NCI-H1694 treated with DMSO at 0.1 percent for 48 hours (cell line): ENCODE measurements at regions not wholly inside any gene's neighbourhood (a gene's known extent, or its start where the extent isn't known, plus 50 kb on each side); places are given as distances from the start of the nearest gene placed in this dataset.
A peak's percentile ranks its signal among the peaks of the same experiment; 100 is the strongest.
"Not testable (repeated sequence)": the region's sequence is repeated elsewhere in the genome, so short reads cannot be mapped to it uniquely, and the experiment has no call there.

Source experiments
- DNase-seq: peaks from one replicate; lab custom pipeline; 2025; lab: John Stamatoyannopoulos, UW

DNA sequence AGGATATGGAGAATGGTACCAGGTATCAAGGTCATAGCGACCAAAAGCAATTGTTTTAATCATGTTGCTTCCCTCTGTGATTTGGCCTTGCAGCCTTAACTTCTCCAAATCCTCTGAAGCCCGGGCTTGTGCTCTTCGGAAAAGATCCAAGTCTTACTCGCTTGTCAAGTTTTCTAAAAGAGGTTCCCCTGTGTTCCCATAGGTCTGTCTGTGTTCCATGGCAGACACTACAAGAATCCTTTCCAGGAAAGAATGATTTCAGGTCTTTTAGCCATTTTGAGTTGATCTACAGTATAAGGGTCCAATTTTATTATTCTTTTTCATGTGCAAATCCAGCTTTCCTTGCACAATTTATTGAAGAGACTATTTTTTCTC, 710.6 kb upstream of the DIAPH2 start:
- DNase-seq = no peak

DNA sequence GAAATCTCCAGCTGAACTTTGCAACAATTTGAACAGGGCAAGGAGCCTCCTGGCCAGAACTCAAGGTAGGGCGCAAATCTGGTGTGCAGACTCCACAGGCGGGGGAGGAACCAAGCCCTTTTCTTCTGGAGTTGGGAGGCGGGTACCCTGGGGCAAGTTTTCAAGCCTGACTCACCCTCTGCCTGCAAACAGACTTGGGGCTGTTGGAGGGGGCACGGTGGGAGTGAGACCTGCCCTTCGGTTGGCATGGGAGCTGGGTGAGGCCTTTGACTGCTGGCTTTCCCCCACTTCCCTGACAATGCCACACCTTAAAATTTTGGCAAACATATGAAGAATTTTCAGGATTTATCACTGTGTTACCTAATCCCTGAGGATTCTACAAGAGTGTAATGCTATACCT, 709.8 kb upstream of the DIAPH2 start:
- no peak for DNase-seq

DNA sequence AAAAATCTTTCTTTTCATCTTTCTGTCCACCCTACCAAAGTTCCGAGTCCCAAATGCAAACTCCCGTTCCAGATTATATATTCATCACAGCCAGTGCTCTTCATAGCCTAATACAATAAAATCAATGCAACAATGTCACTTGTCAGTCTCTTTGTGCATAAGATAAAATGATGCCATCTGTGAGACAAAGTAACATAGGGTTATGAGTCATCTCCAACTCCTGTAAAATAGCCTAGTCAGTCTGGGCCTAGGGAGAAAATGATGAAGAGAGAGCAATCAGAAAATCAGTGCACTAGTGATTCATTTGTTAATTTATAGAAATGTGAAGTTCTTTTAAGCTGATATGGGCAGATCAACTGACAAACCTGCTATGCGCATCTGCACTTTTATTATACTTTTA, 689.1 kb upstream of the DIAPH2 start:
- DNase-seq = no peak

DNA sequence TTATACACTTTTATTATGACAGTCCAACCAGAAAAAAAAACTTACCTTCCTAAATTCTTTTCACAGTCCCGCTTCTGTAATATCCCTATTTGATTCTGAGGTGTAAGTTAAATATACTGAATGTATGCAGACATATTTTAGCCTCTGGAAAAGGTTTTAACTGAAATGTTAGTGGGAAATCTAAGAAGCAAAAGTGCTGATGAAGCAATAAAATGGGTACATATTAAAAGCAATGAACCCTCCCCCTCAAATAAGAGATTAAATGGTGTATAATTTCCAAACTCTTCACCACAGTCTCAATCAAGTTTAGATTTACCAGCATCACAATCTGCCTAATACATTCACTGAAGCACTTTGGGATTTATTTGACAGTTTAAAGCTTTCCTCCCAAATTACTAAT, 688.3 kb upstream of the DIAPH2 start:
- no peak for DNase-seq

DNA sequence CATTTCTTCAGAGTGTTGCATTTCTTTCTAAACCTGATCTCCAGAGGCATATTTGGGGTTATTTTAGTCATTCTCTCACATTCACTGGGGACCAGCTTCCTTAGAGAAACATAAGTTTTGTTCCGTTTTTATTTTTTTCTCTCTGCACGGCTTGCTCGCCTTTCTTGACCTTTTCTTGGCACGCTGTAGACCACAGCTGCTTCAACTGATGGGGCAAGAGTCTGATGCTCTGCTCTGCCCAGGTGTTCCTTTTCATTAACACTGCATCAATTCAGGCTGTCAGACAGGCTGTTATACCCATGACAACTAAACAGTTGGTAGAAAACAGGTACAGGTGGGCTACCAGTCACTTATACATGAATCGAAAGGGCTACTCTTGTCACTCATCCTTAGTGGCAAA, 682.2 kb upstream of the DIAPH2 start:
- no peak for DNase-seq

DNA sequence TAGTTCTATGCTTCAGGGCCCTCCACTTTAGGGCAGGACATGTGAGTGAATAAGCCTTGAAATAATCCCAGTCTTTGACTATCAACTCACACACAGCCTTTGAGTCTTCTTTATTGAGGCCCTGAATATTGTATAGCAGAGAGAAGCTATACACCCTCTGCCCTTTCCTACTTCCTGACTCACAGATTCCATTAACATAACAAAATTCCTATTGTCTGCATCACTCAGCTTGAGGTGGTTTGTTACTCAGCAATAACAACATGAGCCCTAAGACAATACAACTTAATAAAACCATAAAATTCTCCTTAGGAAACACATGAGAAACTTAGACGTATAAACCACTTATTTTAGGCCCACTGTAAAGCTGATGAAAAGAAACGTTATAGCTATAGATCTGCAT, 680.3 kb upstream of the DIAPH2 start:
- no peak for DNase-seq

DNA sequence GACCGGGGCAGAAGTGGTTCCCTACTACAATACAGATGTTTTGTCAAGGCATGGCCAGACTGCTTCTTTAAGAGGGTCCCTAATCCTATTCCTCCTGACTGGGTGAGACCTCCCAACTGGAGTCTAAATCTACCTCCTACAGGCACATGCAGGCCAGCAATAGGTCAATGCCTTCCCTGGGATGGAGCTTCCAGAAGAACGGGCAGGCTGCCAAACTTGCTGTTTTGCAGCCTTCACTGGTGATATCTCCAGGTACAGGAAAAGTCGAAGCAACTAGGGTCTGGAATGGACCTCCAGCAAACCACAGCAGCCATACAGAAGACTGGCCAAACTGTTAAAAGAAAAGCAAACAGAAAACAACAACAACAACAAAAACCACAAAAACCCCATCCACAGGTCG, 678.4 kb upstream of the DIAPH2 start:
- DNase-seq = no peak

DNA sequence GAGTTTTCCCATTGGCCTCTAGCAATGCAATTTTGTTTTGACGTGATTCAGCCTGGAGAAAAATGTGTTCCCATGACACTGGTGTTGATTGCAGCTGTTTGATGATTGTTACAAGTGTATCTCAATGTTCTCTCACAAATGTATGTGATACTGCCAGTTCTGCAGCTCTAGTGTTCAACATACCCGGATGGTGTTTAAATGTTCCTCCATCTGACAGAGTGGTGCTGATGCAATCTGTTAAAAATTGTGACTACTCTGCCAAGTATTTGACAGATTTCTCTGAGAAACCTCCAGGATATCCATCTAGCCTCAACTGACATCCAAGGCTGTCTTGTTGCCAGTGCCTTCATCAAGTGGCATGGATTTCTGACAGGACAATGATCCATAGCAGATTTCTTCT, 657.2 kb upstream of the DIAPH2 start:
- no peak for DNase-seq

DNA sequence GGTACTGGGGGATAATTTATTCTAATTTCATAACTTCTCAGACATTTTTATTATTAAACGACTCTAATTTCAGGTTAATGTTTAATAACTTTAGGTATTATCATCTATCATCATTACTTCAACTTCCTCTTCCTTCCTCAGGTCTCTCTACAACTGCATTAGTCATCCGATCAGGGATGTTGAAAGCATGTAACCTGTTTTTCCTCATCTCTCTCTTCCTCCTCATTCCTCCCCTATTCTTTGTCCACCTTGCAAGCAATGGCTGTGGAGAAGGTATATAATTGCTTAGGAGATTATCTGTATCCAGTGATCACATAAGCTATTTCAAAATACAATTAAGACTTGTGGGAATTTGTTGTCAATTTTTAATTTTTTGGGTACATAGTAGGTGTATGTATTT, 632.6 kb upstream of the DIAPH2 start:
- no peak for DNase-seq

DNA sequence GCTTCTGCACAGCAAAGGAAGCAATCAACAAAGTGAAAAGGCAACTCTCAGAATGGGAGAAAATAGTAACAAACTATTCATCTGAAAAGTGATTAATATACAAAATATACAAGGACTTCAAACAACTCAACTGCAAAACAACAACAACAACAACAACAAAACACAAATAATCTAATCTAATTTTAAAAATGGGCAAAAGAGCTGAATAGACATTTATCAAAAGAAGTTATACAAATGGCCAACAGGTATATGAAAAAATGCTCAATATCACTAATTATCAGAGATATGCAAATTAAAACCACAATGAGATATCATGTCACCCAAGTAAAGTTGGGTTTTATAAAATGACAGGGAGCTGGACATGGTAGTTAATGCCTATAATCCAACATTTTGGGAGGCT, 602.8 kb upstream of the DIAPH2 start:
- no peak for DNase-seq

DNA sequence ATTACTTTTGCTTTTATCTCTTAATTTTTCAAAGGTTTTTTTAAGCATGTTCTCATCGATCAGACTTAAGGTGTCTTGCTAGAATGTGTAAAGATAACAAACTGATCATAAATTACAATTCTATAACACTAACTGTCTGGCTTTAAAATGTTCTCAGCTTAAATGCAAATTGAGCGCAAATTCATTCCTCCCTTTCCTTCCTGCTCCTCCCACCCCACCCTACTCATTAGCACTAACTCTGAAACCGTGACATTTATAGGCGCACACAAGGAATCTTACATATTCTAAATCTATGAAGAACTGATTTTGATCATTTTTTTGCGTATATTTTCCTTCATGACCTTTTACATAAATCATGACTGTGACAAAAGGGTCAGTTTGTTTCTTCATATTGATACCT, 590.0 kb upstream of the DIAPH2 start:
- no peak for DNase-seq

DNA sequence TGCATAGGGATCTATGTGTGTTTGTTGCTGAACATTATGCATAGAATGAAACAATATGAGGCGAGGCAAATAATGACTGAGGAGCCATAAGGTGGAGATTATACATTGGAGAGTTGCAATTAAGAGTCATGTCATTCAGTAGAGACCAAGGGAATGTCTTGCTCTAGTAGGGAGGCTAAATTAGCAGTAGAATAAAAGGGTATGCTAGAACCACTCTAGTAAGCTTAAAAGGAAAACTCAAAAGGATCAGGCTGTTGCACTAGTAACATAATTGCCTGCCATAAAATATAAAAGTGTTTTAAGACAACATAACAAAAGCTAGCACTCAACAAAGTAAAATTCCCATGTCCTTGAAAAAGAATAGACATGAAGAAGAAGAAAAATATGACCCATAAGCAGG, 586.2 kb upstream of the DIAPH2 start:
- DNase-seq = no peak

DNA sequence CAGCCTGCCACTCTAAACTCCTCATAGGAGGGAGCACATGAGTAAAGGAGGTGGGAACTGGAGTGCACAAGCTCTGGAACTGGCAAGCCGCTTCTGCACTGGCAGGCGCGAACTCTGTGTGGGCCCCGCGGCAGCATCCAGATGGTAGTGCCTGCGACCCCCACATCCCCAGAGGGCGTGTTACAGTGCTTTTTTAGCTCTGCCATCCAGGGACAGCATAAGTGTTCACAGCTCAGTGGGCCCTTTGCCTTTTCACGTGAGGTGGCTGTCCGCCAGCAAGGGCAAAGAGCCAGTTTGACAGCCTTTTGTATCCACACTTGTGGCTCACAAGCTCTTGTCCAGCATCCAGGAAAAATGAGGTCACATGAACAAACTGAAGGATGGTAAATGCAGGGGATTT, 581.6 kb upstream of the DIAPH2 start:
- peak; percentile 57 for DNase-seq

DNA sequence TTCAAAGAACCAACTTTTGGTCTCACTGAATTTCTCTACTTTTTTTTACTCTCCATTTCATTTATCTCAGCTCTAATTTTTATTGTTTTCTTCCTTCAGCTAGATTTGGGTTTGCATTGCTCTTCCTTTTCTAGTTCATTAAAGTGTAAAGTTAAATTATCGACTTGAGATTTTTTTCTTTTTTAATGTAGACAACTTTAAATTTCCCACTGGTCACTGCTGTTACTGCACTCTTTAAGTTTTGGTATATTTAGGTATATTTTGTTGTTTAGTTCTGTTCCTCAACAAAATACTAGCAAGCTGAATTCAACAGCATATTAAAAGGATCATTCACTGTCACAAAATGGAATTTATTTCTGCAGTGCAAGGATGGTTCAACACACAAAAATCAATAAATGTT, 572.0 kb upstream of the DIAPH2 start:
- DNase-seq = no peak

DNA sequence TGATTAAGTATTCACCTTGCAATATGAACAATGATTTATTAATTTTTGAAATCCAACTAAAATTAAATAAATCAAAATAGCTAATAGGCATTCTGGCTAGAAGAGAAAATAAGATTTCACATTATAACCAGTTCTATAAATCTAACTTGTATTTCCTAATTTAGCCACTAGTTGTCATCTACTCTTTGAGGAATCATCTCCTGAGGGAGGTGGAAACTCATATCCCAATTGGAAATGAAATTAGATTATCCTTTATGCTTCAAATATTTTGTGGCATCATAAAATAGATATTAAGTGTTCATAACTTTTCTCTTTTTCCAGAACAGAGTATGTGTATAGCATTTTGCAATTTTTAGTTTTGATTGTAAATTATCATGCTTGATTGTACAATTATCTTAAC, 558.5 kb upstream of the DIAPH2 start:
- no peak for DNase-seq

DNA sequence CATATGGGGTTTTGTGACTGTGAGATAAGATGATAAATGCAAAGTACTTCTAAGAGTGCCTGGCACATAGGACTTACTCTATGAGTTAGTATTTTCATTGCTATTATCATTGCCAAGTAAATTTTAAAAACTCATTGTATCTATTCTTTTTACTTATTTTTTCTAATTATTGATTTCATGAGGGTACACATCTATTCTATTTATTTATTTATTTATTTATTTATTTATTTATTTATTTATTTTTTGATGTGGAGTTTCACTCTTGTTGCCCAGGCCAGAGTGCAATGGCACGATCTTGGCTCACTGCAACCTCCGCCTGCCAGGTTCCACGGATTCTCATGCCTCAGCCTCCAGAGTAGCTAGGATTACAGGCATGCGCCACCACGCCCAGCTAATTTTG, 556.6 kb upstream of the DIAPH2 start:
- not testable (repeated sequence) for DNase-seq

DNA sequence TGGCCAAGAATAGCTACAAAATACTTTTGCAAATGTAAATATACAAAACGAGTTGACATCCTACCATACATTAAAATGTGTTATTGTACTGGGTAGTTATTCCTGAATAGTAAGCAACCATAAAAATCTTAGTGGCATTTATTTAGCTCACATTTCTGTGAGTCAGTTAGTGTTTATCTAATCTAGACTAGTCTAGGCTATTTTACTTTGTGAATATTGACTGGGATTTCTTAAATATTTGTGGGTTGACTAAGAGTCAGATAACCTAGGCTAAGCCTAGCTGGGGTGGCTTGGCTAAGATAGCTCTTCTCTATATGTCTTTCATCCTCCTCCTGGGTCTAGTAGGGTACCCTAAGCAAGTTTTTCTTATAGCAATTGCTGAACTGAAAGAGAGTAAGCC, 543.8 kb upstream of the DIAPH2 start:
- DNase-seq = no peak

DNA sequence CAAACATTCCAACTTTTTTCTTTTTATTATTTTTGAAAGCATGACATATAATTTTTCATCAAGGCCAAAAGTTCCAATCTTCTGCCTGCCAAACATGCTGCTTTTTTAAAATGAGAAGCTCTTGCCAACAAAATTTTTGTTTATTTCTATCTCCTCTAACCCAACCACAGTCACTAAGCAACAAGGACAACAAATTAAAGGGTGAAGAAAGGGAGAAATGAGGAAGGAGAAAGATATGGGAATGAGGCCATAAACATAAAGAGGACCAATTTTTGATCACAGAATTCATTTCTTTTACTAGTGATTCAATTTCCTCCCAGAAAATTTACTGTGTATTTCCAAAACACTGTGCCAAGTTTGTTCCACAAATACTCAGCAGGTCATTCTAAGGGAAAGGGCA, 537.0 kb upstream of the DIAPH2 start:
- DNase-seq = no peak

DNA sequence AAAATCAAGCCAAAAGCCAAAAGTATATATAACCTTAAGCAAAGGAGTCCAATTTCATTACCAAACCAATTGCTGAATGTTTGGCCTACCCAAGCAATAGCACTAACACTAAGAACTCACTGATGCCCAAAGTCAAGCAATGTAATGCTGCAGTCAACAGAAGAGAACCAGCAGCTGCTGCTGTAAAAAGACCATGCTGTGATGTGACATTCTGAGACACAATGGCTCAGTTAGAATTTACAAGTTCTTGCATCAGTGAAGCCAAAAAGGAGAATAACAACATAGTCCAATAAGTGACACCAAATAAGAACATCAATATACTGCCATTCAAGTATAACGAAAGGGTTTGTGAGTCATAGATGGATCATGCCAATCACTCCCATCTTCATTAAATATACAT, 514.0 kb upstream of the DIAPH2 start:
- DNase-seq = no peak

DNA sequence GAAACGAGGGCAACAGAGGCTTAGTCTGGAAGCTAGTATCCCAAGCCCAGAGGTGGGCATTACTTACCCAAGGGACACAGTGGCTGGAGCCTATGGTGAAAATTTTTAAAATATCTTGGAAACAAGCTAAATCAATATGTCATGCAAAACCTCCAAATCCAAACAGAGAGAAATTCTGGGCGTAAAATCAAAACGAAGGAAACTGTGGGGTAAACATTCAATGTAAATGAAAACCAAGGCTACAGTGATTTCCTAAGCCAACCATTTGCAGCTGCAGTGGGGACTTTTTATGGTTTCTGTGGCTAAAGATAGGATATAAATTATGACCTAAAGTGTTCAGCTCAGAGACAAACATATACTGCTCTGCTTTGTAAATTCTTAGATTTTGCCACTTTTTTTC, 507.7 kb upstream of the DIAPH2 start:
- DNase-seq = no peak

DNA sequence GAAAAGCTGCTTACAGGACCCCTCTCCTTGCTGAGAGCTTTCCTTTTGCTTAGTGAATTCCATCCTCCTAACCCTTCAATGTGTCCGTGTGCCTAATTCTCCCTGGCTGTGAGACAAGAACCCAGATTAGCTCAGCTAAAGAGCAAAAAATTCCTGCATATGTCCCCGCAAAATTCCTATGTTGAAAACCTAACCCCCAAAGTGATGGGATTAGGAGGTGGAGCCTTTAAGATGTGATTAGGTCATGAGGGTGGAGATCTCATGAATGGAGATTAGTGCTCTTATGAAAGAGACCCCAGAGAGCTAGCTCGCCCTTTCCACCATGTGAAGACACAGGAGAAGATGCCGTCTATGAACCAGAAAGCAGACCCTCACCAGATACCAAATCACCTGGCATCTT, 503.0 kb upstream of the DIAPH2 start:
- DNase-seq = no peak

DNA sequence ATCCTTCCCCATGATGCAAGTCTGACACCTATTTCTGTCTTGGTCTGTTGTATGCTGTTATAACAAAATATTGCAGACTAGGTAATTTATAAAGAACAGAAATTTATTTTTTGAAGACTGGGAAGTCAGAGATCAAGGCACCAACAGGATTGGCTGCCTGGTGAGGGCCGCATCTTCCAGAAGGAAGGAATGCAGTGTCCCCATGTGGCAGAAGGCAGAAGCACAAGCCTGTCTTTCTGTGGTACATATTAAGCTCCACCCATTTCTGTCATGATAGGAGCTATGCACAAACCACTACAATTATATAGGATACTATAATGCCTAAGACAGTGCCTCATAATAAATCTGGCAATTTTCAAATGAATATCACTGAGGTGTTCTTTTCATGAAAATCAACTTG, 502.3 kb upstream of the DIAPH2 start:
- peak; percentile 24 for DNase-seq

DNA sequence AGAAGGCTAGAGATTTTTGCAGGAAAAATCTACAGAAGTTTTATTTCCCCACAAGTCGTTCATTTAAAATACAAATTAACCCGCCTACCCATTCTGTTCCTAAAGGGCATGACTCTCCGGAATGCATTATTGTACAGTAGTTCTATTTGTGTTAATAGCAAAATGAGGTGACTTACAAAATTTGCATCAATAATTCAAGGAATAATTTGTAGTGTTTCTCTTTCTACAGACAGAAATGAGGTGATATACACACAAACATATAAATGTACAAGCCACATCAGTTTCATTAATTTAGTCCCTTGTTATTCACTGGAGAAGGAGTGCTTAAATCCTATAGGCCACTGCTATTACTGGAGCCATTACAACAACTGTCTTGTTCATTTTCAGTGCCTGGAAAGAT, 501.3 kb upstream of the DIAPH2 start:
- no peak for DNase-seq

DNA sequence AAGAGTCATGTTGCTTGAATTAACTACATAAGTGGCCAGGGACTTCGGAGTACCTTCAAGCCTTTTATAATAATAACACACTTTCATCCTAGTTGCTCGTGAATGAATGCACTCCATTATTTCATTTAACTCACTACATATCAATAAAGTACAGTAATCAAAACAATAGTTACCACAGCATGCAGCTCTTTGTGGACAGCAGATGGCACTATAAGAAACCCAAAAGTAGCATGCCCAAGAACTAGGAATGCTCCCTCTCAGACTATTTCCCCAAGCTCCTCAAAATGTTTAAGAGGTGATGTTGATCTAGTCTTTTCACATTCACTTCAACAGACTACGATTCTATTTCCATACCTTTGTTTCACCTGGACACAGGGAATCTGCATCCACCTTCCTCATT, 500.8 kb upstream of the DIAPH2 start:
- no peak for DNase-seq

DNA sequence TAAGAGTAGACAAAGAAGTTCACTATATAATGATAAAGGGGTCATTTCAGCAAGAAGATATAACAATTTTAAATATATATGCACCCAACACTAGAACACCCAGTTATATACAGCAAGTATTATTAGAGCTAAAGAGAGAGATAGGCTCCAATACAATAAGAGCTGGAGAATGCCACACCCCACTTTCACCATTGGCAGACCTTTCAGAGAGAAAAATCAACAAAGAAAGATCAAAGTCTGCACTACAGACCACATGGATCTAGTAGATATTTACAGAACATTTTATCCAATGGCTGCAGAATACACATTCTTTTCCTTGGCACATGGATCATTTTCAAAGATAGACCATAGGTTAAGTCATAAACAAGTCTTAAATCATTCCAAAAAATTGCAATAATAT, 479.7 kb upstream of the DIAPH2 start:
- no peak for DNase-seq

DNA sequence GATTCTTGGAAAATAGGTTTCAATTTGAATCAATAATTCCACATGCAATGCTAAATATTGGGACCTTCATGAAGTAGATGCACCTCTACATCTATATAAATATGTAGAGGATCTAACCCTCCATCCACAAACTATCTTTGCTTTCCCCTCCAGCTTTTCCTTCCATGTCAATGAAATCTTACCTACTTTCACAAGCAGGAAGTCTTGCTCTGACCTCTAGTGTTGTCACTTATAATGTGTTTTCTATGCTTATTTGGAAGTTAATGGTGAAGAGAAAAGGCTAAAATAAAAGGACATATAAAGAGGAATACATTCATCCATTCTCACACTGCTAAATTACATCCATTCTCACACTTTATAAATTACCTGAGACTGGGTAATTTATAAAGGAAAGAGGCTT, 472.7 kb upstream of the DIAPH2 start:
- no peak for DNase-seq
